Right lobe of liver (tissue), 4 donors: ENCODE measurements at regions not wholly inside any gene's neighbourhood (a gene's known extent, or its start where the extent isn't known, plus 50 kb on each side); places are given as distances from the start of the nearest gene placed in this dataset.

Source experiments
- POLR2A ChIP-seq: fragments of 450-650 bp; IDR thresholded peaks from one replicate; pipeline ENCODE4 v1.6.1; 2017; ENCODE audit warnings: antibody characterized with exemption, mild to moderate bottlenecking
- TF ChIP-seq, protein P1 (sequence below), 4 donors: fragments of 200-600 bp in 3 of 4; fragments of 450-650 bp in 1 of 4; IDR thresholded peaks; one replicate each; pipeline versions ENCODE4 v1.5.1 to v1.8.0; 2016 to 2022; ENCODE audit warnings: antibody characterized with exemption in 4 of 4, mild to moderate bottlenecking in 2 of 4
- donor health status: DM: no; HTN: no; CAD: no.
- donor health status: DM: no; HTN: no; CAD: no.
- donor health status: DM: no; HTN: yes; CAD: no.

DNA sequence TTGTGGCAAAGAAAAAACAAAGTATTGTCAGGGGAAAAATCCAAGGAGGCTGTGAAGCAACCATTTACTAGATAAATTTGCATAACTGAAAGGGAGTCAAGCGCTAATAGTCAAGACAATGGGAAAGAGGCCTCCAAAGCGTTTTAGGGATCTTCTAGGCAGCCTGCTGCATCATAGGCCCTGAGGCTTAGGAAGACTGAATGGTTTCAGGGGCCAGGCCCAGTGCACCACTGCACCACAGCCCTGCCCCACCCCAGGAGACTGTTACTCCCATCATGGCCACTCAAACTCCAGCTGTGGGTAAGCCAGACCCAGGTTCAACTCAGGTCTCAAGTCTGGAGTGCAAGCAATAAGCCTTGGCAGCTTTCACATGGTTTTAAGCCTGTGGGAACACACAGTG is 362.9 kb downstream of the SH3BGRL start:
- TF ChIP-seq, protein P1, sequence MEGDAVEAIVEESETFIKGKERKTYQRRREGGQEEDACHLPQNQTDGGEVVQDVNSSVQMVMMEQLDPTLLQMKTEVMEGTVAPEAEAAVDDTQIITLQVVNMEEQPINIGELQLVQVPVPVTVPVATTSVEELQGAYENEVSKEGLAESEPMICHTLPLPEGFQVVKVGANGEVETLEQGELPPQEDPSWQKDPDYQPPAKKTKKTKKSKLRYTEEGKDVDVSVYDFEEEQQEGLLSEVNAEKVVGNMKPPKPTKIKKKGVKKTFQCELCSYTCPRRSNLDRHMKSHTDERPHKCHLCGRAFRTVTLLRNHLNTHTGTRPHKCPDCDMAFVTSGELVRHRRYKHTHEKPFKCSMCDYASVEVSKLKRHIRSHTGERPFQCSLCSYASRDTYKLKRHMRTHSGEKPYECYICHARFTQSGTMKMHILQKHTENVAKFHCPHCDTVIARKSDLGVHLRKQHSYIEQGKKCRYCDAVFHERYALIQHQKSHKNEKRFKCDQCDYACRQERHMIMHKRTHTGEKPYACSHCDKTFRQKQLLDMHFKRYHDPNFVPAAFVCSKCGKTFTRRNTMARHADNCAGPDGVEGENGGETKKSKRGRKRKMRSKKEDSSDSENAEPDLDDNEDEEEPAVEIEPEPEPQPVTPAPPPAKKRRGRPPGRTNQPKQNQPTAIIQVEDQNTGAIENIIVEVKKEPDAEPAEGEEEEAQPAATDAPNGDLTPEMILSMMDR (IDR thresholded peaks at IDR 0.05), result no peak
- no peak for TF ChIP-seq POLR2A
